ENCODE measurements at regions not wholly inside any gene's neighbourhood (a gene's known extent, or its start where the extent isn't known, plus 50 kb on each side); places are given as distances from the start of the nearest gene placed in this dataset.

DNA sequence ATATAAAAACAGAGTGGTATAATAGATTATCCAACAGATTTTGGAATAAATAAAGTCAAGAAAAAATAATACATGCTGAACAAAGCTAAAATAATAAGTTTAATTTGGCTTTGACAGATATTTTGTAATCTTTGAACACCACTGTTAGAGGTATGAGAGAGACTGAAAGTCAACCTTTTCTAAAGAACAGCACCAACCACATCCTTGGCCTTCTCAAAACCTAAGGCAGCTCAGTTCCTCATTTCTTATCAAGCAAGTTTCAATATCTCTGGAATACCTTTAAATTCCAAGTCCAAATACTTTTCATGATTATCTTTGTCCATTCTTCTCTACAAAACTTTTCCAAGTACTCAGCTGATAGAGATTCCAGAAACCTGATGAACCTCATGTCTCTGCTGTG, 1603.8 kb downstream of the CDH8 start:
- TF ChIP-seq CTCF (IDR thresholded peaks at IDR 0.05 in 4 of 5, conservative IDR thresholded peaks at IDR 0.05 in 1 of 5) (no peak), POLR2A (IDR thresholded peaks at IDR 0.05) (no peak)
